ENCODE measurements at regions not wholly inside any gene's neighbourhood (a gene's known extent, or its start where the extent isn't known, plus 50 kb on each side); places are given as distances from the start of the nearest gene placed in this dataset.

- POLR2A ChIA-PET = no interaction called here
- no peak overlapping the region for H3K27ac Mint-ChIP-seq
- DNase-seq (ENCODE audit: low spot score) = no peak
- H3K9me3 Mint-ChIP-seq = peaks cover 26% of the 10 kb centered on the region
- H3K4me3 Mint-ChIP-seq = no peak overlapping the region
- H3K4me1 Mint-ChIP-seq = no peaks in the 10 kb centered on the region
- TF ChIP-seq SOX15 (CRISPR knock-in tag; IDR thresholded peaks at IDR 0.05) = no peak
- TF ChIP-seq ELF4 (CRISPR knock-in tag; IDR thresholded peaks at IDR 0.05; ENCODE audit: low read depth) = no peak
- TF ChIP-seq, protein P1, sequence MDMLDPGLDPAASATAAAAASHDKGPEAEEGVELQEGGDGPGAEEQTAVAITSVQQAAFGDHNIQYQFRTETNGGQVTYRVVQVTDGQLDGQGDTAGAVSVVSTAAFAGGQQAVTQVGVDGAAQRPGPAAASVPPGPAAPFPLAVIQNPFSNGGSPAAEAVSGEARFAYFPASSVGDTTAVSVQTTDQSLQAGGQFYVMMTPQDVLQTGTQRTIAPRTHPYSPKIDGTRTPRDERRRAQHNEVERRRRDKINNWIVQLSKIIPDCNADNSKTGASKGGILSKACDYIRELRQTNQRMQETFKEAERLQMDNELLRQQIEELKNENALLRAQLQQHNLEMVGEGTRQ (CRISPR knock-in tag; IDR thresholded peaks at IDR 0.05) = no peak
- TF ChIP-seq HMGXB4 (CRISPR knock-in tag; IDR thresholded peaks at IDR 0.05) = no peak
- TF ChIP-seq ERG (CRISPR knock-in tag; IDR thresholded peaks at IDR 0.05) = no peak
- no peak for TF ChIP-seq NFYB (CRISPR knock-in tag; conservative IDR thresholded peaks at IDR 0.05; ENCODE audit: low read depth)
- TF ChIP-seq CTCF (IDR thresholded peaks at IDR 0.05) = no peak
- TF ChIP-seq ATF1 (CRISPR knock-in tag; IDR thresholded peaks at IDR 0.05) = no peak
- TF ChIP-seq ZNF317 (CRISPR knock-in tag; IDR thresholded peaks at IDR 0.05; ENCODE audit: borderline replicate concordance, low read depth) = no peak
- no peak for TF ChIP-seq NR2C2 (CRISPR knock-in tag; IDR thresholded peaks at IDR 0.05)
- TF ChIP-seq IRF2 (CRISPR knock-in tag; IDR thresholded peaks at IDR 0.05; ENCODE audit: borderline replicate concordance, low read depth) = no peak
- no peak for TF ChIP-seq ZNF232 (CRISPR knock-in tag; IDR thresholded peaks at IDR 0.05)
- TF ChIP-seq FOXP1 (CRISPR knock-in tag; IDR thresholded peaks at IDR 0.05; ENCODE audit: borderline replicate concordance) = no peak
- H3K27me3 Mint-ChIP-seq (ENCODE audit: low read depth) = no peaks in the 10 kb centered on the region
- H3K36me3 Mint-ChIP-seq = peaks cover 11% of the 10 kb centered on the region
- CTCF ChIA-PET = no interaction called here
- no peak for ATAC-seq
These were observed 437.4 kb upstream of the UBE2E2 start for GRCh38 chr3:22765679-22766078.

- ChIA-PET CTCF (no interaction called here), POLR2A (no interaction called here)
- ATAC-seq (no peak), DNase-seq (ENCODE audit: low spot score) (no peak)
- H3K36me3 Mint-ChIP-seq = no peaks in the 10 kb centered on the region; the same call in none of the 2 replicates
- H3K4me3 Mint-ChIP-seq = no peak overlapping the region
- no peaks in the 10 kb centered on the region for H3K27me3 Mint-ChIP-seq (ENCODE audit: low read depth)
- TF ChIP-seq GTF2I (CRISPR knock-in tag; conservative IDR thresholded peaks at IDR 0.05) (no peak), TEAD1 (CRISPR knock-in tag; IDR thresholded peaks at IDR 0.05) (no peak)
- no peak overlapping the region for H3K27ac Mint-ChIP-seq
- peaks cover 7% of the 10 kb centered on the region for H3K9me3 Mint-ChIP-seq
- no peaks in the 10 kb centered on the region for H3K4me1 Mint-ChIP-seq
These were observed 425.3 kb upstream of the UBE2E2 start for GRCh38 chr3:22777834-22778233.

GRCh38 chr3:22779737-22780136 lies 423.4 kb upstream of the UBE2E2 start:
- H3K27me3 Mint-ChIP-seq (ENCODE audit: low read depth) = no peaks in the 10 kb centered on the region
- TF ChIP-seq ZNF232 (CRISPR knock-in tag; IDR thresholded peaks at IDR 0.05) (no peak), E2F5 (CRISPR knock-in tag; IDR thresholded peaks at IDR 0.05) (no peak), CREB1 (CRISPR knock-in tag; IDR thresholded peaks at IDR 0.05) (no peak), ZNF671 (CRISPR knock-in tag; IDR thresholded peaks at IDR 0.05) (no peak), ZNF317 (CRISPR knock-in tag; IDR thresholded peaks at IDR 0.05; ENCODE audit: borderline replicate concordance, low read depth) (no peak), HMGXB4 (CRISPR knock-in tag; IDR thresholded peaks at IDR 0.05) (no peak), ZNF425 (CRISPR knock-in tag; conservative IDR thresholded peaks at IDR 0.05) (no peak)
- TF ChIP-seq, protein P2, sequence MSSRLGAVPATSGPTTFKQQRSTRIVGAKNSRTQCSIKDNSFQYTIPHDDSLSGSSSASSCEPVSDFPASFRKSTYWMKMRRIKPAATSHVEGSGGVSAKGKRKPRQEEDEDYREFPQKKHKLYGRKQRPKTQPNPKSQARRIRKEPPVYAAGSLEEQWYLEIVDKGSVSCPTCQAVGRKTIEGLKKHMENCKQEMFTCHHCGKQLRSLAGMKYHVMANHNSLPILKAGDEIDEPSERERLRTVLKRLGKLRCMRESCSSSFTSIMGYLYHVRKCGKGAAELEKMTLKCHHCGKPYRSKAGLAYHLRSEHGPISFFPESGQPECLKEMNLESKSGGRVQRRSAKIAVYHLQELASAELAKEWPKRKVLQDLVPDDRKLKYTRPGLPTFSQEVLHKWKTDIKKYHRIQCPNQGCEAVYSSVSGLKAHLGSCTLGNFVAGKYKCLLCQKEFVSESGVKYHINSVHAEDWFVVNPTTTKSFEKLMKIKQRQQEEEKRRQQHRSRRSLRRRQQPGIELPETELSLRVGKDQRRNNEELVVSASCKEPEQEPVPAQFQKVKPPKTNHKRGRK (CRISPR knock-in tag; IDR thresholded peaks at IDR 0.05; ENCODE audit: borderline replicate concordance) = no peak

More at GRCh38 chr3:22779737-22780136, 423.4 kb upstream of the UBE2E2 start:
- no peak overlapping the region for H3K27ac Mint-ChIP-seq
- ChIA-PET POLR2A (no interaction called here), CTCF (no interaction called here)
- H3K4me3 Mint-ChIP-seq = no peak overlapping the region
- H3K36me3 Mint-ChIP-seq = peaks cover 6% of the 10 kb centered on the region
- ATAC-seq (no peak), DNase-seq (ENCODE audit: low spot score) (no peak)
- H3K9me3 Mint-ChIP-seq = peaks cover 20% of the 10 kb centered on the region
- no peaks in the 10 kb centered on the region for H3K4me1 Mint-ChIP-seq

Measured in WTC11 (cell line).